GM19395 (cell line): ENCODE measurements at regions not wholly inside any gene's neighbourhood (a gene's known extent, or its start where the extent isn't known, plus 50 kb on each side); places are given as distances from the start of the nearest gene placed in this dataset.
"Not testable (repeated sequence)": the region's sequence is repeated elsewhere in the genome, so short reads cannot be mapped to it uniquely, and the experiment has no call there.

ENCODE experiments used
- ATAC-seq: cut with Tn5 transposase; IDR thresholded peaks from one replicate; pipeline ENCODE4 v1.9.1; 2021; ENCODE audit warnings: mild to moderate bottlenecking, moderate library complexity; ENCODE audit not compliant: unreplicated experiment

GRCh38 chr10:130938051-130938450 lies 373.5 kb downstream of the TCERG1L start:
- ATAC-seq, result no peak

- not testable (repeated sequence) for ATAC-seq
These were observed 372.6 kb downstream of the TCERG1L start for GRCh38 chr10:130938891-130939290.

- no peak for ATAC-seq
These were observed 369.6 kb downstream of the TCERG1L start for GRCh38 chr10:130941886-130942285.

- ATAC-seq, result no peak
These were observed 359.4 kb downstream of the TCERG1L start for GRCh38 chr10:130952086-130952485.

GRCh38 chr10:130954326-130954905 lies 357.1 kb downstream of the TCERG1L start:
- ATAC-seq, result no peak

GRCh38 chr10:130956251-130956650 lies 355.3 kb downstream of the TCERG1L start:
- ATAC-seq, result no peak

GRCh38 chr10:130957423-130957822 lies 354.1 kb downstream of the TCERG1L start:
- no peak for ATAC-seq

GRCh38 chr10:130958003-130958402 lies 353.5 kb downstream of the TCERG1L start:
- ATAC-seq, result no peak

- no peak for ATAC-seq
These were observed 352.4 kb downstream of the TCERG1L start for GRCh38 chr10:130958981-130959751.

- ATAC-seq, result no peak
These were observed 351.7 kb downstream of the TCERG1L start for GRCh38 chr10:130959752-130960195.

GRCh38 chr10:130960531-130960930 lies 351.0 kb downstream of the TCERG1L start:
- ATAC-seq, result no peak

GRCh38 chr10:130961506-130962239 lies 349.8 kb downstream of the TCERG1L start:
- ATAC-seq, result no peak

GRCh38 chr10:130962240-130963051 lies 349.1 kb downstream of the TCERG1L start:
- ATAC-seq, result no peak

GRCh38 chr10:130963052-130963393 lies 348.5 kb downstream of the TCERG1L start:
- no peak for ATAC-seq

- no peak for ATAC-seq
These were observed 347.6 kb downstream of the TCERG1L start for GRCh38 chr10:130963786-130964522.

GRCh38 chr10:130964771-130965170 lies 346.8 kb downstream of the TCERG1L start:
- ATAC-seq, result no peak

GRCh38 chr10:130967161-130967560 lies 344.4 kb downstream of the TCERG1L start:
- ATAC-seq, result no peak

GRCh38 chr10:130967784-130968183 lies 343.7 kb downstream of the TCERG1L start:
- no peak for ATAC-seq

- ATAC-seq, result no peak
These were observed 343.0 kb downstream of the TCERG1L start for GRCh38 chr10:130968511-130968910.

GRCh38 chr10:130968964-130969363 lies 342.6 kb downstream of the TCERG1L start:
- no peak for ATAC-seq
